ENCODE measurements at regions not wholly inside any gene's neighbourhood (a gene's known extent, or its start where the extent isn't known, plus 50 kb on each side); places are given as distances from the start of the nearest gene placed in this dataset.

DNA sequence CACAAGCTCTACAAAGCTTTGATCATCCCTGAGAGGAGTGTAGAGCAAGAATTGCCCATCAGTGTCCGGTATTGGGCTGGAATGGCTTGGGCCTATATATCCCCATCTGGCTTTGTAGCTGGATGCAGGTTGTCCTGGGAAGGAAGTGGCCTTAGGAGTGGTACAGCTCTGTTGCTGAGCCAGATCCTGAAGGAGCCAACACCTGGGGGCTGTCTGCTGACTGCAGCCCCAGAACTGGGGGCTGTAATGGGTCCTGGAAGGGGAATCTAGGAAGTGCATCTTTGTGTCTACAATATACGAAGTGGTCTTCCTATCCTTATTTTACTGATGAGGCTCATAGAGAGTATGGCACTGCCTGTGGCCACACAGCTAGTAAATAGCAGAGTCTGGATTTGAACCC is 145.9 kb downstream of the CDC5L start:
- DNase-seq, result no peak

DNA sequence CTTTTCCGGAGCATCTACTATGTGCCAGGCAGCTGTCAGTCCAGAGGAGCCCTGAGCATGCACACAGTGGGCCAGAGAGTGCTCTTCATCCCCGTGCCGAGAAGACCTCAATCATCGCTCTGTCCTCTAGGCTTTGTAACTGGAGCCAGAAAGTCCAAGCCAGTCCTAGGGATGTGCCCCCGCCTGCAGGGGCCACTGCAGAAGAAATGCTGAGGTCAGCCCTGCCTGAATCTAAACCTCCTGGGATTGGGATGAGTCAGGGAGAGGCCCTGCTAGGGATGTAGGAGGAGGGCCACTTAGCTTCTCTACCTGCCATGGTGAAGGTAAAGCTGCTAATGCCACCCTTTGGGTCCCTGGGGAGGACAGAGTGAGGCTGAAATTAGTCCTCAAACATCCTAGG is 146.8 kb downstream of the CDC5L start:
- DNase-seq, result no peak

DNA sequence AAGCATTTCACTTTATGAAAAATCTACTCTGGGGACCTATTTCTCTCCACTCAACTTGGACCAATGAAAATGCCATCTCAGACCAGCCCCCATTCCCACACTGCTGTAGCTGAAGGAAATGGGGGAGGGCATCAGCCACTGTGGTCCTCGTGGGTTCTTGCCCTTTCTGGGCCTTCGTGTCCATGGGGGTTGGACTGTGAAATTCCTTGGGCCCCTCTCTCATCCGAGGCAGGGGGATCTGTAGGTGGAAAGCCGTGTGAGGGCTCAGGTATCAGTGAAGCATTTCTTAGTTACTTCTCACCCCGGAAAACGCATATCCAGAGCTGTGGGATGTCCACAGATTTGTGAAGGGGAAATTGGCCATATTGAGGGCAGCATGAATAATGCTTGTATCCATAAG is 147.9 kb downstream of the CDC5L start:
- DNase-seq, result no peak

DNA sequence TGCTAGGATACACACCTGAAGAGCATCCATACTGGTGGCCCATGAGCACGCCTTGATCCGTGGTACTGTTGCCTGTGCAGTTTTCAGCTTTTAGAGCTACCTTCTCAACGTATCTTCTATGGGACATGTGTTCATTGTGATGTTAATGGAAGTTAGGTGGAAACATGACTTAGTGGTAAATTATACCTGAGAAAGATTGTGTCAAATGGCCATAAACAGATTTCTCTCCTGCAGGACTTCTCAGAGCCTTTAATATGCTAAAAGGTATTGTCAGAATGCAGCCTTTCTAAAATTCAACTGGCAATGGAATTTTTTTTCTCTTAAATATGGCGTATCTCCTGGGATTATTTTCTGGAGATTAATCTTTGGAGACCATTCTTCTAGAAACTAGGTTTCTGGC is 148.5 kb downstream of the CDC5L start:
- DNase-seq, result no peak

DNA sequence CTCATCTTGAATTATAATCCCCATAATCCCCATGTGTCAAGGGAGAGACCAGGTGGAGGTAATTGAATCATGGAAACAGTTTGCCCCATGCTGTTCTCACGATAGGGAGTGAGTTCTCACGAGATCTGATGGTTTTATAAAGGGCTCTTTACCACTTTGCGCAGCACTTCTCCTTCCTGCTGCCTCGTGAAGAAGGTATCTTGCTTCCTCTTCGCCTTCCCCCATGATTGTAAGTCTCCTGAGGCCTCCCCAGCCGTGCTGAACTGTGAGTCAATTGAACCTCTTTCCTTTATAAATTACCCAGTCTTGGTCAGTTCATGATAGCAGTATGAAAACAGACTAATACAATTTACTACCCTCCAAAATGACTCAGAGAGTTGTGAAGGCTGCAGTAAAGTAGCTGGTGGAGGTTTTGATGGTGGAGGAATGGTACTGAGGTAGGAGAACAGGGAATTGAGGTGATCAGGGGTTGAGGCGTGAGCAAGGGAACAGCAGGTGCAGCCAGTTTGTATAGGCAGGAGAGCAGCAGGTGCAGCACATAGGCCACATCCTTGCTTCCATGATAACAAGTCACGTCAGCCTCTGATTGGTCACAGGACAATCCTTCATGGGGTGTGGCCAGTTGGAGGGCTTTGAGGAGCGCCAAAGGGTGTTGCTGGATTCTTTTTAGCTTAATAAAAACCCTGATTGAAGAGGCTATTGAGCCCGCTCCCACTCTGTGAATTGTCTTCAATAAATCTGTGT is 150.0 kb downstream of the CDC5L start:
- no peak for DNase-seq

GRCh38 chr6:44538131-44538806 is 150.8 kb downstream of the CDC5L start:
- no peak for DNase-seq

DNA sequence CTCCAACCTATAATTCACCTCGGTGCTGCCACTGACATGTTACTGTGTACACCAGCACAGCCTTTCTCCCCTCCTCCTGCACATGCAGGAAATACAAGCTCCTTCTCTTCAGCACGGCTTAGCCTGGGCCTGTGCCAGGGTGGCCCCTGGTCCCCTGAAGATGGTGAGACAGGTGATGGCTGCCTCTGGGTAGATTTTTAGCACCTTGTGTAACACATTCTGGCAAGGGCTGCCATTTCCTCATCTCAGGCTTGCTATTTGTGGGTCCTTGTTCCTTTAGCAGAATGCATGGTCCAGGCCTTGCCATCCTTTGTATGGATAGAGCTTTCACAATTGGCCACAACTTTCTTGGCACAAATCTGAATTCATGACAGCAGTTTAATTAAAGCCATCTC is 151.3 kb downstream of the CDC5L start:
- no peak for DNase-seq

- DNase-seq, result no peak
Measured at GRCh38 chr6:44539701-44540355, 152.3 kb downstream of the CDC5L start.

- DNase-seq, result no peak
Measured at GRCh38 chr6:44540881-44541280, 153.4 kb downstream of the CDC5L start.

- no peak for DNase-seq
Measured at GRCh38 chr6:44542401-44543116, 155.1 kb downstream of the CDC5L start.

DNA sequence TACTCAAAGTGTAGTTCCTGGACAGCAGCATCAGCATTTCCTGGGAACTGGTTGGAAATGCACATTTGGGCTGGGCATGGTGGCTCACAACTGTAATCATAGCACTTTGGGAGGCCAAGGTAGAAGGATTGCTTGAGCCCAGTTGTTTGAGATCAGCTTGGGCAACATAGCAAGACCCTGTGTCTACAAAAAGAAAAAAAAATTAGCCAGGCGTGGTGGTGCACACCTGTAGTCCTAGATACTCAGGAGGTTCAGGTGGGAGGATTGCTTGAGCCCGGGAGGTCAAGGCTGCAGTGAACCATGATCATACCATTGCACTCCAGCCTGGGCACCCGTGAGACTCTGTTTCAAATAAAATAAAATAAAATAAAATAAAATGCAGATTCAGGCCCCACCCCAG is 156.2 kb downstream of the CDC5L start:
- DNase-seq, result no peak

GRCh38 chr6:44545224-44545623 is 157.7 kb downstream of the CDC5L start:
- DNase-seq, result no peak

DNA sequence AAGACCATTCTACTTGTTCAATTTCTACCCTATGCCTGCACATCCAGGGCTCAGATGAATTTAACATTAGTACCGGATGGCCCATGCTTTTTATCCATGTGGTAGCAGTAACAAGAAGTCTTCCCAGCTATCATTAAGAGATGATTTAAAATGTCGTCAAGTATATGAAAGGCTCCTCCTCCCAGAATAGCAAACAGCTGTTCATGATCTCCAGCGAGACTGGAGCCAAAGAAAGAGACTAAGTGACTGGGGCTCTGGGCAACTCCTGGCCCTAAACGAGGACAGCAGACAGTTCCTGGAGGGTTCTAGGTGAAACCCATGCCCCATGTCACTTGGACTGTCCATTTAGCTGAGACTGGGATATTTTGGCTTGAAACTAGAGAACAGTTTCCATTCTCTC is 160.8 kb downstream of the CDC5L start:
- no peak for DNase-seq

DNA sequence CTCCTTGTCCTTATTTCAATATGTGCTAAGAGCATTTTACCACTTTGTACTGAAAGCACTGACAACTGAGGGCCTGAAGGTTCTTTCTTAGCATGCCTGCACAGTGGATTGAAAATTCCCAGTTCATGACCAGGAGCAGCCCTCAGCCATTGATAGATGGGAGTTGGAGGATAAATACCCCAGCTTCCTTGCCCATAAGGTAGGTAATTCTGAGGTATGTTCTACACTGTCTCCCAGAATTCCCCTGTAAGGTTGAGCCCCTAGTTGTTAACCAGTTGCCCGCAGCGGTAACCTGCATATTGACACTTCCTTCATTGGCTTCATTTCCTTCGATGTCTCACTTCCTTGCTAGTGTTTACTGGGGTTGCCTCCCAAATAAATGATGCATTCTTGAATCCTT is 162.0 kb downstream of the CDC5L start:
- DNase-seq, result no peak

DNA sequence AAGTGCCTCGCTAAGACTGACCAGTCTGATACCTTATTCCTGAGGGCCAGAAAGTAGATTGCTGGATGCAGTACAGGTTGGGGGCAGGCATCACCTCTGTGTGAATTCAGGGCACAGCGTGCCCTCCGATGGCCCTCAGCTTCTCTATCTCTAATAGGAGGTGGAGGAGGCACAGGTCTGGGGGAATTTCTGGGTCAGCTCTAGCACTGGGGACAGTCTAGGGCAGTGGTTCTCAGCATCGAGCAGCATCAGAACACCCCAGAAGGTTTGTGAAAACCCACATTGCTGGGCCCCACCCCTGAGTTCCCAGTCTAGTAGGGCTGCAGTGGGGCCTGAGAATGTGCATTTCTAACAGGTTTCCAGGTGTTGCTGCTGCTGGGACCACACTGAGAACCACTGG is 166.7 kb downstream of the CDC5L start:
- DNase-seq, result no peak

DNA sequence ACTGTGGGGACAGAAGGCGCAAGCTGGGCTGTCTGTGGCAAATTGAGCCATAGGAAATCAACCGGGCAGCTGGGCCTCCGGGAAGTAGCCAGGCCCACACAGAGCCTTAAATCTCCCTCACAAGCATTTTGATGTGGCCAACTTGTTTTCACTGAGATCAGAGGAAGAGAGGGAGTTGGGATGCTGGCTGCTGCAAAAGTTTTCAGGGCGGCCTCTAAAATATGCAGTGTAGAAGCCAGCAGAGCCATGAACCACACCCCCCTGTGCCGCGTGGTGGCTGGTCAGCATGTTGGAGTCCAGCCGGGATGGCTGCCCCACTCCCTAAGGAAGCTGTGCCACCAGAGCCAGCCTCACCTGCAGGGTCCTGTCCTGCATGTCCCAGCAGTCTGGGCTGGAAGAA is 167.4 kb downstream of the CDC5L start:
- no peak for DNase-seq

DNA sequence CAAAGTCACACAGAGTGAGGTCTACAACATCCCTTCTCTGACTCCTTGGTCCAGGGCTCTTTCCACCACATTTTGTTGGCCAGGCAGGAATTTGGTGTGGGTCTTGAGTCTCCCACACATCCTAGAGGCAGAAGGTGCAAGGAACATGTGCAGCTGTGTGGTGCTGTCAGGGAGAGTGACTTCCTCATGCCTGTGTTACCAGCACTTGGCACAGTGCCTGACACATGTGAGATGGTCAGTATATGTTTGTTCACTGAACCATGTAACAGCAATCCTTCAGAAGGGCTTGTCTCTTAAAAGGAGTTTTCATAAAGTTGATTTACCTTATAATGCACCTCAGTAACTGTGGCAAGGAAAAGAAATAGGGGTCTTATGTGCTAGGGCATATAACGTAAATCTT is 168.5 kb downstream of the CDC5L start:
- DNase-seq, result no peak

- no peak for DNase-seq
Measured at GRCh38 chr6:44558024-44558831, 170.7 kb downstream of the CDC5L start.

DNA sequence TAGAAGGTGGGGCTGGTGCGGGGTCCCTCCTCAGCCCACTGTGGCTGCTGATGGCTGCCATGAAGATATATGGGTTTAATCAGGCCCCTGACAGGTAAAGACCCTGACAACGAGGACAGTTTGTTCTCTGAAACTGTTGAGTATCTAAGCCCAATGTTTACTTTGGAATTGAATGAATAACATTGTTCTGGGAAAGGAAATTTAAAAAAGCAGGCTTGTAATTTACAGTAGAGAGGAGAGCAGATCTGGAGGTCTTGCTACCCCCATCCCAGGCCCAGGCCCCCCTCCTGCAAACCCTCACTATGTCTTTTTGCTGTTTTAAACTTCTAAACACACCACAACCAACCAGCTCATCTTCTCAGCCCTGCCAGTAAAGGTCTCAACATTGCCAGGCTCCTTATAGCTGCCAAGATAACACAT is 171.3 kb downstream of the CDC5L start:
- no peak for DNase-seq

DNA sequence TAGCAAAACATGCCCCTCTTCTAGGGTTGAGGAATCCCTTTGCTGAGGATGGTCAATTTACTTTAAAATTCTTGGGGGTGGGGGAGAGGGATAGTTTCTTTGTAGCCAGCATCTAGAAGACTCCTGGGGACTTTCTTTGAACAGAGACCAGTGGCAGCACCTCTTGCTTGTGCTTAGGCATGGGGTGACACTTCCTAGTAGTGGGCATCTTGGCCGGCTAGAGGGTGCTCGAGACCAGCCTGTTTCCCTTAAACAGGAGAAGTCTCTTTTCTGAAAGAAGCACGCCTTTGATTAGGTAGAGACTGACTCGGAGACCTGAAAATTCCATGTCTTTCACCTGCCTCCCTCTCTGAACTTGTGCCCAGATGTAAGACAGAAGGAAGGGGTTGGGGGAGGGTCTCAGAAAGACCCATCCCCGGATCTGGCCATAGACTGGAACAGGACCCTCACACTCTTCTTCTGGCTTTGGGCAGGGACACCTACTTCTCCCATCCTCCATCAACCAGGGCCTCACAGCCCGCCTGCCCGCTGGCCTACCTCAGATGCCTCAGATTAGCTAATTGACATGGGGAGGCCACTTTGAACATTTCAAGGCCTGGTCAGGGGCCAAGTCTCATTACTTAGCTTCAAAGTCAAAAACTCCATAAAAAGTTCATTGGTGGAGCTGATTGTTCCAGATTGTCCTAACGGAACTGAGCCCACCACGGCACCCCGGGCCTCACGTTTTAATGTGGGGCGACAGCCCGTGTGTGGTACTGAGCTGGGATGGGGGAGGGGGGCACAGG is 172.2 kb downstream of the CDC5L start:
- DNase-seq, result no peak

- no peak for DNase-seq
Measured at GRCh38 chr6:44560458-44561059, 173.1 kb downstream of the CDC5L start.
